HG03097 (cell line): ENCODE measurements at regions not wholly inside any gene's neighbourhood (a gene's known extent, or its start where the extent isn't known, plus 50 kb on each side); places are given as distances from the start of the nearest gene placed in this dataset.

Source experiments
- ATAC-seq: cut with Tn5 transposase; IDR thresholded peaks from one replicate; pipeline ENCODE4 v1.9.1; 2021; ENCODE audit not compliant: unreplicated experiment, low FRiP score

DNA sequence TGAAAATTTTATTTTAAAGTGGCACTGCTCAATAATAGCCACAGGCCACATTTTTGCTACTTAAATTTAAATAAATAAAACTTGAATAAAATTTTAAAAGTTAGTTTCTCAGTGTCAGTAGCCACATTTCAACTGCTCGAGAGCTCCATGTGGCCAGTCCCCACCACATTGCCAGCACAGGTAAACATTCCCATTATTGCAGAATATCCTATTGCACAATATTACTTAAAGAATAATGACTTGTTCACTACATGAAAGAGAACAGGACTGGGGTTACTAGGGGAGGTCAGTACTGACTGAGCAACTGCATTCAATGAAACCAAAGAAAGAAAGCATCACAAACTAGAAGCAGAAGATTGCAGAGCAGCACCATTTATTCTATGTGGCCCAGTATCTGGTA lies 2201.6 kb upstream of the TENM3 start:
- ATAC-seq: no peak

DNA sequence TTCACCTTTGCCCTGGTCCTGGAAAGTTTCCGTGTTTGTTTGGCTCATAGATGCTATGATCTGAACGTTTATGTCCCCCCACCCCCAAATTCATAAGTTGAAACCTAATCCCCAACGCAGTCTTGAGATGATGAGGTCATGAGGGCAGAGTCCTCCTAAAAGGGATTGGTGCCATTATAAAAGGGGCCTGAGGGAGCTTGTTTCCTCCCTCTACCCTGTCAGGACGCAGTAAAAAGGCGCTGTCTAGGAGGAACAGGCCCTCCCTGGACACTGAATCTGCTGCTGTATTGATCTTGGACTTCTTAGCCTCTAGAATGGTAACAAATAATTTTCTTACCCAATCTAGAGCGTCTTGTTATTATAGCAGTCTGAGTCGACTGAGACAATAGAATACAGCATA lies 2190.6 kb upstream of the TENM3 start:
- ATAC-seq: no peak

DNA sequence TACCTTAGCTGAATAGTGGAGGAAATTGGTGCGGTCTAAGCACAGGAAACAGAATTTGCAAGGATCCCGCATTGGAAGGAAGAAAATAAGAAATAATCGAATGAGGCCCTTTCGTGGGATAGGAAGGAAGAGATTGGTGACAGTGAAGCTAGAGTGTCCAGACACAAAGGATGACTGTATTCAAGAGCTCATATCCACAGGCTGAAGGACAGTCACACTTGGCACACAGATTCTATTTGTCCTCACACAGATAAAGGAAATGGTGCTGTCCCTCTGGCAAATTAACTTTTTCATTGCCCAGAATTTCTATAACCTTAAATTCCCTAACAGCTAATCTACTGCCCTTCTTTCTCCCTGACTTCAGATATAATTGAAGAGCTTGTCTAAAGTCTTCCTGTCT lies 2188.9 kb upstream of the TENM3 start:
- no peak for ATAC-seq

DNA sequence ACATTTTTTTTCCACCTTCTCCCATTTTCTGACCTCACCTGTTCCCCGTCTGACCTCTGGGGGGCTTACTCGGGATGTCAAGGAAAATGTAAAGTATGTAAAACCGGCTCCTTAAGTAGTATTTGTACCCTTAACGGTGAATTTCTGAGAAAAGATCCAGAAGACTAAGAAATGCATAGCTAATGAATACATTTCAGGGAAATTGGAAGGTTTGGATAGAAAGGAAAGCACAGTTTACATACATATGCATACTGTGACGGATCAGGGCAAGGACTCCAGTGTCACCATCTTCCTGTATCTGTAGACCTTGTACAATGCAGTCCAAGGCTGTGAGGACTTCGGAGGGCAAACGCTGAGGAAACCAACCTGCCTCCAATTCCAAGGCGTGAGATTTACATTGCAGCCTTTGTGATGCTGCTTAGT lies 2185.9 kb upstream of the TENM3 start:
- no peak for ATAC-seq

DNA sequence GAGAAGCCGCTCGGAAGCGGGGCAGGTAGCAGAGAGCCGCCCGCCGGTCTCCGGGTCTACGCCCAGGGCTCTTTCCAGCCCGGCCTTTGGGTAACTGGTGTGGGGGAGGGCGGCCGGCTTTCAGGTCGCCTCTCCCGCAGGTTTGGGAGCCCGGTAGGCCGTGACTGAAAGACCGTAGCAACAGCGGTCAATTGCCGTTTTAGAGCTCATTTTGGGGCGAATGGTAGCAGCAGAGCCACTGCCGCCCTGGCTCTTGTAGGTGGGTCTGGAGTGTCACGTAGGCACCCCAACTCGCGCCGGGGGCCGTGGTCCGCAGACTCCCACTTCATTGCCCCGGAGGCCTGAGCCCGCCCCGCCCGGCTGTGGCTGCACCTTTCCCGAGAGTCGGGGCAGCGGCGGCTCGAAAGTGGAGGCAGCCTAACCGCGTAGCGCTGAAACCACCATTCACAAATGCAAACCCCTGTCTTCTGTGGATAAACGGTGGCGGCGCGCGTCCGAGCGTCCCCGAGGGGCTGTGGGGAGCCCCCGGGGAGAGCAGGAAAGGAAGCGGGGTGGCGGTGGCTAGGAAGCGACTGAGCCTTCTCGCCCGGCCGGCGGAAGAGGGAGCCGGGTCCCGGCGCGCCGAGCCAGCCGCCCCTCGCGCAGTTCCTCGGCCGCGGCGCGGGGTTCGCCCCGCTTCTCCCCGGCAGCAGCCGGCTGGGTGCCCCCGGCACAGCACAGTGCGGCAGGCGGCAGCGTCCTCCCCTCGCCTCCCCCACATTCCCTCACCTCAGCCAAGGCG lies 2185.1 kb upstream of the TENM3 start:
- peak; percentile 63 for ATAC-seq

DNA sequence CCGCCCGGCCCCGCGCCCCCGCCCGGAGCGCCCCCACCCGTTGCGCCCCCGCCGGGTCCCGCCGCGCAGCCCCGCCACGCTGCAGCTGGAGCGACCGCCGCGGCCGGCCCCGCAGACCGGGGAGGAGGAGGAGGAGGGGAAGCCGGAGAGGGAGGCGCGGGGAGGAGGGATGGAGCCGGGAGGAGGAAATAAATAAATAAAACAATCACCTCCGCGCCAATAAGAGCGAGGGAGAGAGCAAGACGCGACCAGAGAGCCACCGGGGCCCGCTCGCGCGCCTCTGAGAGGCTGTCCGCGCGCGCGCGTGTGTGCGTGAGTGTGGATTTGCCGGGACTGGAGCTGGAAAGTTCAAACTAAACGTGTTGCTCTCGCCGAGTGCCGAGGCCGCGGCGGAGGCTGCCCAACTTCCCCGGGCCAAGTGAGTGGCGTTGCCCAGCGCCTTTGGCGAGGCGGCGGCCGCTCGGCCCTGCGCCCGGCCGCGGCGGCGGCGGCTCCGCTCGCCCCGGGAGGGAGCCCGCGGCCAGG lies 2184.4 kb upstream of the TENM3 start:
- peak; percentile 21 for ATAC-seq

DNA sequence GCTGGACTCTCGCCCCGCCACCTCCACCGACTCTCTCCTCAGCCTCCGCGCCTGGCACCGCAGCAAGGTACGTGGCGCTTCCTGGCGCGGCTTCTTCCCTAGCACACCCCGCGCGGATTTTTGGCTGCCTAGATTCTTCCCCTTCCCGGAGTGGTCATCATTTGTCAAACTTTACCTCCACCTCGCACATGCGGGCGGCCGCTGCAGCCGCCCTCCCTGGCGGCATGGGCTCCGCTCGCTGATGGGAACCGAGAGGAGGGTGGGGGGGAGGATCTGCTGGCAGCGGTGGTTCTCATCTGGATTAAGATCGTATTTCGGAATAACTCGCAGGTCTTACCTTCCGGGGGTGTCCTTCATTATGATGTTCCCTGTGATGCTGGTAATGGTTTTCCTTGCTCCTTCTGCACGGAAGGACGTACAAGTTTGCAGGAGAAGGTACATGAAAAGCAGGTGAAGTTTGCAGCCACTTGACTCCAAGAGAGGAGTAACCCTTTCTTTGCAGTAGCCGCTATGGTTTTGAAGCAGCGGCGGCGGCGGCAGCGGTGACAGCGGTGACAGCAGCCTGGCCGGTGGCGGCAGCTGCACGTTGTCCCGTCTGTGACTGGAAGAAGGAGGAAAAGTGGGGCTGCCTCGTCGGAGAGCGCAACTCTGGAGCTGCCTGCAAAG lies 2183.9 kb upstream of the TENM3 start:
- ATAC-seq: peak; percentile 9

DNA sequence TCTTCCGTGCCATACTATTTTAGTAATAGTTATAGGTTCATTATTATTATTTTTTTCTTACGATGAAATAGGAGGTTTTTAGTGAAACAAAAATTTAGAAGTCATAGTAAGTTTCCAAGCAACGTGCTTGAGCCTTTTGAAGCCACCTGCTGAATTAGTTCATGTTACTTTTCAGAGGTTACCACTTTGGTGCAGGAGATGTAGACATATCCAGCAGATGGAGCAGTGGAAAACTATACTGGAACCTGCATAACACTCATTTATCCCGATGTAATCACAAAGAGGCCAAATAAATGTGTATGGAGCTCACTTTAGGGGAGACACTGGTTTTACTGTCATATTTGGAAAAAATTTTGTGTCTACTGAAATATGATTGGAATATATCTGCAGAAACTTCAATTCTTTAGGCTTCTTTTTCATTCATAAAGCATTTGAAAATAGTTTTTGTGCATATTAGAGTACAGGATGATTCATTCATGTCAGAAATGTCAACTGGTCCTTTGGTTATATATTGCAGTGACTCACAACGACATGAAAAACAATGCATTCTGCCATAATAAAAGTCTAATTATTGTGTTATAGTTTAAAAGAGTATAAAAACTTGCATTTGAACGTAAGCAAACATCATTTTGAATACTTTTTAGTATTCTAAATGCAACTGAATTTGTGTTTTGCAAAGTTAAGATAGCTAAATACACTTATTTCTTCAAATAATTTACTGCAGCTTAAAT lies 2182.9 kb upstream of the TENM3 start:
- no peak for ATAC-seq

DNA sequence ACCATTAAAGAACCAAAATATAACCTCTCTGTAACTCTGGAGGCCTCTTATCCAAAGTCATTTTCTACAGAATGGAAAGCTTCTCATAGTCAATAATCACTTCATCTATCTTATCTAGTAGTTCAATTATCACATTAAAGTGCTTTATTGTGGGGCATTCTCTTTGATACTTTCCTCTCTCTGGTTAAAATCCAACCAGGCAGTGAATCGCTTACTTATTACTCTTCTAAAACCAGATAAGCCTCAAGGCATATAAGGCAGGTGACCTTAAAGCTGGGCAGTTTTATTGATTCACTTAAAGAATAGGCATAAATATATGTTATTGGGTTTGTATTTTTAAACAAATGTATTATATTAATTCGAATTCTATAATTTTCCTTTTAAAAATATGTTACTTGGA lies 2162.1 kb upstream of the TENM3 start:
- ATAC-seq: no peak

DNA sequence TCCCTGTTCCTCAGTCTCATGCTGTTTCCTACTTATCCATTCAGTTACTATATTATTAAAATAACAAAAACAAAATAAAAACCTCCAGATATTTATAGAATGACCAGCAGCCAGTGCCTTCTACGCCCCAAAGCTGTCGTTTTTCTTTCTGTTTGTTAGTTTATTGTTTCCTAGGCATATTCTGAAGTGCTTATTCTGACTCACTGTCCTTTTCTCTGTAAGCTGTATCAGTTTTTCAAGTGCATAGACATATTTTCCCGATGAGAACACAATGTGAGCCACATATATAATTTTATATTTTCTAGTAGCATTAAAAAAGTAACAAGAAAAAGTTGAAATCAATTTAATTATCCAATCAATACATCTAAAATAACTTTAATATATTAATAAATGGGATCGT lies 2158.6 kb upstream of the TENM3 start:
- ATAC-seq: no peak

DNA sequence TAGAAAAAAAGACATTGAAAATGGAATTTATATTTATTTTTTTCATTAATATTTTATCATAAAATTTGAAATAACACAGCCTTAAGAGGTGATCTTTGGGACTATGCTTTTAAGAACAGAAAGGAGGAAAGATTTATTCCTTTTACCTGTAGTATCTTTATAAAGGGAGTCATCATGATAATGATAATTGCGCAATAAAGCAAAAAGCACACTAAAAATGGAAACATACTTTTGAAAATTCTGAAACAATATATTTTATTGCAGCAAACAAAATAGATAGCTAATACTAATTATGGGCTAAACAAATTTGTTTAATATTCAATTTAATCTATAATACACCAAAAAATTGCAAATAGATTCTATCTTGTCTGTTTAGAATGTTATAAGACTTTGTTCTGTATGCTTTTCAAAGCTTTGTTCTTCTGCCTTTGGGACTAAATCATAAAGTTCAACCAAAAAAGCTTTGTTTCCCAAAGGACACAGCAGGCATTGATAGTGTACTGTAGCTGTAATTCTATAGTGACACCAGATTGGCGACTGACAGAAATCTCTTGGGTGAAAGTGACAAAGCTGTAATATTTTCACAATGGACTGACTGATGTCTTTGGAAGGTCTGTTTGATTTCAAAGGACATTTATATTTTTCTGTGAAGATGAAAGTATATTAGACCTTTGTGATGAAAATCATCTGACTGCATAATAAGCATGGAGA lies 2156.6 kb upstream of the TENM3 start:
- no peak for ATAC-seq

DNA sequence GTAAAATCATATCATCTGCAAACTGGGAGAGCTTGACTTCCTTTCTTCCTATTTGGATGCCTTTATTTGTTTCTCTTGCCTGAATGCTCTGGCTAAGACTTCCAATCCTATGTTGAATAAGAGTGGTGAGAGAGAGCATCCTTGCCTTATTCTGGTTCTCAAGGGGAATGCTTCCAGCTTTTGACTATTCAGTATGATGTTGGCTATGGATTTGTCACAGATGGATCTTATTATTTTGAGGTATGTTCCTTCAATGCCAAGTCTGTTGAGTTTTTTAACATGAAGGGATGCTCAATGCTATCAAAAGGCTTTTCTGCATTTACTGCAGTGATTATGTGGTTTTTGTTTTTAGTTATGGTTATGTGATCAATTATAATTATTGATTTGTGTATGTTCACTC lies 2144.6 kb upstream of the TENM3 start:
- ATAC-seq: no peak

DNA sequence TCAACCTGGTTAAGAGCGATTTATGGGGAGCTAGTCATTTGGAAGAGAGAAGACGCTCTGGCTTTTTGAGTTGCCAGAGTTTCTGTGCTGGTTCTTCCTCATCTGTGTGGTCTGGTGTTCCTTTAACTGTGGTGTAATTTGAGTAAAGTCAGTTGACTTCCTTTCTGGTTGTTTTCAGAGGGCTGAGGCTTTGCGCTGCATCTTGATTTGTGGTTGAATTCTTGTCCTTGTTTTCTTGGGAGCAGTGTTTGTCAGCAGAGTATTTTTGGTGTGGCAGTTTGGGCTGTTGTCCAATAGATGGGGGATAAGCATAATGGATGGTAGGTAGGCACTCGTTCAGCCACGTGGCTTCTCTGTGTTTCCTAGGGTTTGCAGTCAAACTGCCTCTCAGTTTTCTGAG lies 2143.2 kb upstream of the TENM3 start:
- no peak for ATAC-seq

DNA sequence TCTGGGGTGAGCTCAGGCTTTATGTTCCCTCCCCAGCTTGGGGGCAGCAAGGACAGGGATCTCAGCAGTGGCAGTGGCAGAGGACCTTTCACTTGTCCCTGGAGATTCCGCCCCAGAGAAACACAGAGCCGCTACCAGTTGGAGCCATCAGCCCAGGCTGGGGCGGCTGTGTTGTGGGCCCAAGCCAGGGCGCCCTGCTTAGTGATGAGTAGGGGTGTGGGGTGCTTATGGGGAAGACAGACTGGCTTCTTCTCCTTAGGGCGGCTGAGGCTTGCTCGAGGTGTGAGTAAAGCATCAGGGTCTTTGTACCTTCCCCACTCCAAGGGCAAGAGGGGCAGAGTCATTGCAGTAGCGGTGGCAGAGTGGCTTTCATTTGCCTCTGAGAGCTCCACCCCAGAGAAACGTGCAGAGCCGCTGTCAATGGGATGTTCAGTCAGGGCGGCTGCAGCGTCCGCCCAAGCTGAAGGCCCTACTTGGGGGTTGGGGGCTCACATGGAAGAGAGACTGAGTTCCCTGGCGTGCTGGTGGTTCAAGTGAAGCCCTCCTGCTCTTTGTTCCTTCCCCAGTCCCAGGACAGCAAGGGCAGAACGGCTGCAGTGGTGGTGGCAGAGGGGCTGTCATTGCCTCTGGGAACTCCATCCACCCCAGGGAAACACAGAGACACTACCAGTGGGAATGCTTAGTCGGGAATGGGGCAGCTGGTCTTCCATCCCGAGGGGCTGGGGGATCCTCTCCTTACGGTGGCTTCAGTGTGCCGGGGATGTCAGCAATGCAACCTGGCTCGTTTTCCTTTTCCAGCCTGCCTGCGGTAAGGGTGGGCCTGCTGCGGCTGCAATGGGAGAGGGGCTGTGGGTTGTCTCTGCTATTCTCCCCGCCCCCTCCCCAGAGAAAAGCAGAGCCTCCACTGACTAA lies 2142.5 kb upstream of the TENM3 start:
- ATAC-seq: no peak

DNA sequence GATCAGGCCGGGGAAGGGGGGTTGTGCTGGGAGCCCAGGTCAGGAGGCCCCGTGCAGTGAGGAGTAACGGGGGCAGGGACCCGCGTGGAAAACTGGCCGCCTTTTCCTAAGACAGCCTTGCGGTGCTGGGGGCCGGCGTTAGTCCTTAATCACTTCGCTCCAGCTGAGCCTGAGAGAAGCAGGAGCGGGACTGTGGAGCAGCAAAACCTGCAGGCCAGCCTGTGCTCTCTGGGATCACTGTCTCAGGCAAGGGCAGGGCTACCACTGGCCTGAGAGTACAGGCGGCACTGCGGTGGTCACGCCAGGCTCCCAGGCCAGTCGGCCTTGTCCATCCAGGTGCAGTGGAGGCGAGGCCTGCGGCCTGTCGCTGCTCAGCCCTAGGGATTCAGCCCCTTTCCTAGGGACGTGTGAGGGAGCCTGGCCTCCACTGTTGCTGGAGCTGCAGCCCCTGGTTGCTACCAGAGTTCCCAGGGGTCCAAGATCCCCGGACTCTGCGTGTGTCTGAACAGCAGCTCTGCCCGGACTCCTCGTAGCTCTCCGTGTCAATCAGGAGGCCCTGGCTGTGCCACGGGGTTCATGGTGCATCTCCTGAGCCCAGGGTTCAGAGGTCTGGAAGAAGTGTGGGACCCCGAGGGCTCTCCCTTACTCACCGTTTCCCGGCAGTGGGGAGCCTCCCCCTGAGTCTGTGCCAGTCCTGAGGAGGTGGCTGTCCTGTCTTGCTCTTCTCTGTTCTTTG lies 2141.7 kb upstream of the TENM3 start:
- ATAC-seq: no peak

DNA sequence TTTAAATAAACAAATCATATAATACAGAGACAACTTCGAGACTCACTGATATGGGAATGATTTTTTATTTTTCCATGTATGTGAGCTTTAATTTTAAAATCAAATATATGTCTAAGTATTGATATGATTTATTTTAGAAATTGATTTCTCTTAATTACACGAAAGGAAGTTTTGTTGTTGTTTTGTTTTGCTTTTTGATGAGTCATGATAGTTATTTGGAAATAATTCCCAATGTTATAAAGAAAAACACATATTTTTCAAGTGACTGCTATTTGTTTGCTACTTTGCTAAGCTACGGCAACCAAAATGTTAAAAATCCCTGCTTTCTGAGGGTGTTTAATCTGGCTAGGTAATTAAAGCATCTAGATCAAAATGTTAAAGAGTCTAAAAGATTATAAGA lies 2139.4 kb upstream of the TENM3 start:
- no peak for ATAC-seq

DNA sequence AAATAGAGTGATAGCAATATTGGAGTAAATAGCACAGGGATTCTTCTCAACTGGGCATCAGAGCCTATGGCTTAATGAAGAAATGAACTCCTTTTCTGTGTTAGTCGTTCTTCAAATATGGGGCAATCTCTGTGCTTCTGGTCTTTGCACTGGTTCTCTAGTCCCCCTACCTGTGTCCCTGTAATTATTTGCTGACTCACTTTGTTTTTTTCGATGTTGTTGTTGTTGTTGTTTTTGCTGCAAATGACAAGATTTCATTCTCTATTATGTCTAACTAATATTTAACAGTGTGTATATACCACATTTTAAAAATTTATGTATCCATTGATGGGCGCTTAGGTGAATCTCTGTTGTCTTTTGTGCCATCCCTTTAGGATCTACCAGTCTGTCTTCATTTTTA lies 2137.8 kb upstream of the TENM3 start:
- ATAC-seq: no peak

DNA sequence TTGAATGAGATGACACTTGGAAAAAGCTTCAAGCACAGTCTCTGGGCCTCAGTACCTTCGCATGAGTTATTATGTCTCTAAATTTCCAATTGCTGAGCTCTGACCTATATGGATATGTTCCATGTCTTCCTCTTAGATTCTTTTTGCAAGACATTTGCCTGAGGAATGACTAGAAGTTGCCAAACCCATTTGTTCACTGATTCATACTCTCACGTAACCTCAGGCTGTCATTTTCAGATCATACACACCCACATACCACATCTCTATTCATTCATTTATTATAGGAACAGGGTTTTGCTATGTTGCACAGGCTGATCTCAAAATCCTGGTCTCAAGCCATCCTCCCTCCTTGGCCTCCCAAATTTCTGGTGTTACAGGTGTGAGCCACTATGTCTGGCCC lies 2137.1 kb upstream of the TENM3 start:
- ATAC-seq: no peak

DNA sequence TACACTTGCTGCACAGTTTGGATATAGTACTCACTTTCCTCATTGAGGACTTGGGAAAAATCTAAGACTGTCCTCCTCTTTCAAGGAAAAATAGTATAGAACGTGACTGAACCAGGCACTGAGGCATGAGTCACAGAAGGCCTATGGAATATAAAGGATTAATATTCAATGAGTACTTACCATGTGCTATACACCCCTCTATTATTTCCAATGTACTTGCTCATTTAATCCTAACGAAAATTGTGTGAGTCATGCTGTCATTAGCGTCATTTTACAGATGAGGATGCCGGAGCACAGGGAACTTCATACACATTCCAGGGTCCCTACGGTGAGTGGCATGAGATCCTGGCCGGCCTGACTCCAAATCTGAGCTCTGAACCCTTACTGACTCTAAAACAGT lies 2136.2 kb upstream of the TENM3 start:
- no peak for ATAC-seq
